ENCODE measurements at regions not wholly inside any gene's neighbourhood (a gene's known extent, or its start where the extent isn't known, plus 50 kb on each side); places are given as distances from the start of the nearest gene placed in this dataset.
"Not testable (repeated sequence)": the region's sequence is repeated elsewhere in the genome, so short reads cannot be mapped to it uniquely, and the experiment has no call there.

DNA sequence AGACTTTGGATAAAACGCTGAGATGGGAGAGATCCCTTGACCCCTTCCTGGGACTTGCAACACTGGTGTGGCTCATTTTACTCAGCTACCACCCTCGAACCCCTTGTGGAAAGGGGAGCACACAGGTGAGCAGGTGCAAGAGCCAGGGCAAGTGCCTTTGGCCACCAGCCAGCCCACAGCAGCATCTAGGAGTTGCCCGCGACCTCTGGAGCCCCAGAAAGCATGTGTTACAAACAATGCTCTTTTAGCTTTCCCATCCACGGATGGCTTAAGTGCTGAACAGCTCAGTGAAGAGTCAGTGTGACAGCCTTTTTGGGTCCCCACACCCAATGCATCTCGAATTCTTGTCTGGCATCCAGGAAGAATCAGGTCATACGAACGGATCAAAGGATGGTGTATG lies 197.8 kb downstream of the MEMO1 start:
- no peak for DNase-seq (ENCODE audit: low spot score)

- DNase-seq (ENCODE audit: low spot score): no peak
These were observed 198.6 kb downstream of the MEMO1 start for GRCh38 chr2:31812051-31812798.

DNA sequence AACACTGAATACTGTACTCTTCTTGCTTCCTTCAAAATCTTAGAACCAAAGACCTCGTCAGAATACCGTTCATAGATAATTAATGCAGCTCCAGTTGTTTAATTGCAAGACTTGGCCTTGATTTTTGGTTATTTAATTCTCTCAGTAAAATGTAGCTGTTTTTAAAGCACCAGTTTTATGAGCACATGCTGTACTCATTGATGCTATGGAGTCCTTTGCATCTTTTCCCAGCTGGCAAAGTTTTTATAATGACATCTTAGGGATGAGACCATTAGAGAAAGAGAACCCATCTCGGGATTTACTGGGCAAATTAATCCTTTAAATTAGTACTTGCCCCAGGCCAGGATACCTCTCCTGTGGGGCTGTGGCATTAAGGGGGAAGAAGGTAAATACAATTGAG lies 199.3 kb downstream of the MEMO1 start:
- no peak for DNase-seq (ENCODE audit: low spot score)

DNA sequence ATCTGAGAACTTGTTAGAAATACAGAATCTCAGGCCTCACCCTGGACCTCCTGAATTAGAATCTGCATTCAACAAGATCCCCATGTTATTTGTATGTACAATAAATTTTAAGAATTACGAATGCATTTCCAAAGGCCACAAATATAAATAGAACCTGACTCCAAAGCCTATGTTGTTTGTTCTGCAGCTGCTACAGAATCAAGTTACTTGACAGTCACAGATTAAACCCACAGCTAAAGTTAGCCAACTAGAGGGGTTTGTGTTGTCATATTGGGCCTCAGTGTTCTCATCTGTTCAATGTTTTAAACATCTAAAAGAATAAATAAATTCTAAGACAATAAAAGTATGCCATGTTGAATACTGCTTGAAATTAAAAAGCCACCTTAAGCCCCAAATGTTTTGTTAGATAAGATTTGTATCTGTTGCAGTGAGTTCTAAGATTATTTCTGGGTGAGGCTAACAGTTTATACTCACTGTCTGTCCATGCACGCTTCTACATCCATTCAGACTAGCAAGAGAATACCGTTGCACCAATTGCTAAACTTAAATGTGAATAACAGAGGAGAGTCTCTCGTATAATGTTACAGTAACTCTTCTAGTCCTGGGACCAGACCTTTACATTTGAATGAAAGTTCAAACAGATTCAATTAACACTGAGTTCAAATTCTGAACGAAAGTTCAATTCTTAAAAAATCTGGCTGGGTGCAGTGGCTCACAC lies 200.4 kb downstream of the MEMO1 start:
- no peak for DNase-seq (ENCODE audit: low spot score)

- DNase-seq (ENCODE audit: low spot score): no peak
These were observed 205.1 kb downstream of the MEMO1 start for GRCh38 chr2:31805688-31806087.

DNA sequence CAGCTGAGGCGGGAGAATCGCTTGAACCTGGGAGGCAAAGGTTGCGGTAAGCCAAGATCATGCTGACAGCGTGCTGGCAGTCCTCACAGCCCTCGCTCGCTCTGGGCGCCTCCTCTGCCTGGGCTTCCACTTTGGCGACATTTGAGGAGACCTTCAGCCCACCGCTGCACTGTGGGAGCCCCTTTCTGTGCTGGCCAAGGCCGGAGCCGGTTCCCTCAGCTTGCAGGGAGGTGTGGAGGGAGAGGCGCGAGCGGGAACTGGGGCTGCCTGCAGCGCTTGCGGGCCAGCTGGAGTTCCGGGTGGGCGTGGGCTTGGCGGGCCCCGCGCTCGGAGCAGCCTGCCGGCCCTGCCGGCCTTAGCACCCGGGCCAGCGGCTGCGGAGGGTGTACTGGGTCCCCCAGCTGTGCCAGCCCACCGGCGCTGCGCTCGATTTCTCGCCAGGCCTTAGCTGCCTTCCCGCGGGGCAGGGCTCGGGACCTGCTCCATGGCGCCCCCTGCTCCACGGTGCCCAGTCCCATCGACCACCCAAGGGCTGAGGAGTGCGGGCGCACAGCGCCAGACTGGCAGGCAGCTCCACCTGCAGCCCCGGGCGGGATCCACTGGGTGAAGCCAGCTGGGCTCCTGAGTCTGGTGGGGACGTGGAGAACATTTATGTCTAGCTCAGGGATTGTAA lies 207.2 kb downstream of the MEMO1 start:
- DNase-seq (ENCODE audit: low spot score): not testable (repeated sequence)

GRCh38 chr2:31802711-31803110 lies 208.1 kb downstream of the MEMO1 start:
- DNase-seq (ENCODE audit: low spot score): no peak

GRCh38 chr2:31799282-31799681 lies 211.5 kb downstream of the MEMO1 start:
- not testable (repeated sequence) for DNase-seq (ENCODE audit: low spot score)

- no peak for DNase-seq (ENCODE audit: low spot score)
These were observed 207.5 kb upstream of the SRD5A2 start for GRCh38 chr2:31788273-31788672.

DNA sequence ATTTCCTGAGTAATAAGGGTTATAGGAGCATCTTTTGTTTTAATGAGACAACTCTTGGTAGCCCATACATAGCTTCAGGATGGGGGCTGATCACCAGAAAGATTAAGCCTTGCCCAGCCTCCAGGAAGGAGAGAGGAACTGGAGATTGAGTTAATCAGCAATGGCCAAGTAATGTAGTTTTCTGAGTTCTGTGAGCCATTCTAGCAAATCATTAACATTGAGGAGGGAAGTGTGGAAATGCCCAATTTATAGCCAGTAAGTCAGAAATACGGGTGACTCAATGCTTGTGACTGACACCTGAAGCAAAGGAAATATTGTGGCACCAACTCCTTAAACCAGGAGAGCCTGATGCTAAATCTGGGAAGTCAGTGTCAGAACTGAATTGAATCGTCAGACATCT lies 205.1 kb upstream of the SRD5A2 start:
- no peak for DNase-seq (ENCODE audit: low spot score)

GRCh38 chr2:31784868-31785267 lies 204.1 kb upstream of the SRD5A2 start:
- no peak for DNase-seq (ENCODE audit: low spot score)

GRCh38 chr2:31783446-31784091 lies 202.8 kb upstream of the SRD5A2 start:
- not testable (repeated sequence) for DNase-seq (ENCODE audit: low spot score)

GRCh38 chr2:31778153-31778552 lies 197.4 kb upstream of the SRD5A2 start:
- no peak for DNase-seq (ENCODE audit: low spot score)

GRCh38 chr2:31770741-31771140 lies 190.0 kb upstream of the SRD5A2 start:
- no peak for DNase-seq (ENCODE audit: low spot score)

GRCh38 chr2:31765078-31765945 lies 184.6 kb upstream of the SRD5A2 start:
- no peak for DNase-seq (ENCODE audit: low spot score)

- no peak for DNase-seq (ENCODE audit: low spot score)
These were observed 183.4 kb upstream of the SRD5A2 start for GRCh38 chr2:31764169-31764568.

- no peak for DNase-seq (ENCODE audit: low spot score)
These were observed 181.3 kb upstream of the SRD5A2 start for GRCh38 chr2:31762085-31762484.

DNA sequence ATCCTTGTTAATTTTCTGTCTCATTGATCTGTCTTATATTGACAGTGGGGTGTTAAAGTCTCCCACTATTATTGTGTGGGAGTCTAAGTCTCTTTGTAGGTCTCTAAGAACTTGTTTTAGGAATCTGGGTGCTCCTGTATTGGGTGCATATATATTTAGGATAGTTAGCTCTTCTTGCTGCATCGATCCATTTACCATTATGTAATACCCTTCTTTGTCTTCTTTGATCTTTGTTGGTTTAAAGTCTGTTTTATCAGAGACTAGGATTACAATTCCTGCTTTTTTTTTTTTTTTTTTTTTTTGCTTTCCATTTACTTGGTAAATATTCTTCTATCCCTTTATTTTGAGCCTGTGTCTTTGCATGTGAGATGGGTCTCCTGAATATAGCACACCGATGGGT lies 176.6 kb upstream of the SRD5A2 start:
- DNase-seq (ENCODE audit: low spot score): not testable (repeated sequence)

- DNase-seq (ENCODE audit: low spot score): not testable (repeated sequence)
These were observed 168.0 kb upstream of the SRD5A2 start for GRCh38 chr2:31748746-31749145.

GRCh38 chr2:31748041-31748440 lies 167.3 kb upstream of the SRD5A2 start:
- no peak for DNase-seq (ENCODE audit: low spot score)

DNA sequence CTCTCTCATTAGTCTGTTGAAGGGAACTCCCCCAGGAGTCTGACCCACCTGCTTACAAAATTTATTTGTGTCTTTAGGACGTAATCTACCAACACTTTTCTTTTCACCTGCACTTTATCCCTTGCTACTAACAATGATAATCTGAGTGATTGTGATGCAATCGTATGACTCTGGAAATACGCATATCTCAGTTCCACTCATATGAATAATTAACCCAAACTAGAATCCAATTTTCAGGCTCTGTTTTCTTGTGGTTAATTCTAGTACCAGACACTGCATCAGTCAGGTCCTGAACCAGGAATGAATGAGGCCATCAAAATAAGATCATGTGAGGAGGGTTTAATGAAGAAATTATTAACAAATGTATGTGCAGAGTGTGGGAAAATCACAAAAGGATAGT lies 158.4 kb upstream of the SRD5A2 start:
- no peak for DNase-seq (ENCODE audit: low spot score)

All from SW480 (cell line).